Thyroid gland (tissue), 4 donors: ENCODE measurements at regions not wholly inside any gene's neighbourhood (a gene's known extent, or its start where the extent isn't known, plus 50 kb on each side); places are given as distances from the start of the nearest gene placed in this dataset.

Experiments
- CTCF ChIP-seq, 6 experiments: fragments of 200-600 bp in 3 of 6; fragments of 450-650 bp in 3 of 6; sonication (generic) in 3 of 6; IDR thresholded peaks; one replicate each; pipeline ENCODE4 v1.5.1; 2016 to 2019; ENCODE audit warnings: antibody characterized with exemption in 6 of 6, mild to moderate bottlenecking in 2 of 6, inconsistent platforms in 1 of 6, moderate library complexity in 1 of 6
- POLR2A ChIP-seq, 2 donors: fragments of 450-650 bp; IDR thresholded peaks; one replicate each; pipeline ENCODE4 v1.6.1; 2017; ENCODE audit warnings: antibody characterized with exemption in 2 of 2, mild to moderate bottlenecking in 2 of 2, moderate library complexity in 1 of 2

GRCh38 chr6:169839029-169839481, 87.6 kb downstream of the ERMARD start:
- no peak for TF ChIP-seq POLR2A (IDR thresholded peaks at IDR 0.05)
- TF ChIP-seq CTCF (IDR thresholded peaks at IDR 0.05) = no peak
